ENCODE measurements at regions not wholly inside any gene's neighbourhood (a gene's known extent, or its start where the extent isn't known, plus 50 kb on each side); places are given as distances from the start of the nearest gene placed in this dataset.

DNA sequence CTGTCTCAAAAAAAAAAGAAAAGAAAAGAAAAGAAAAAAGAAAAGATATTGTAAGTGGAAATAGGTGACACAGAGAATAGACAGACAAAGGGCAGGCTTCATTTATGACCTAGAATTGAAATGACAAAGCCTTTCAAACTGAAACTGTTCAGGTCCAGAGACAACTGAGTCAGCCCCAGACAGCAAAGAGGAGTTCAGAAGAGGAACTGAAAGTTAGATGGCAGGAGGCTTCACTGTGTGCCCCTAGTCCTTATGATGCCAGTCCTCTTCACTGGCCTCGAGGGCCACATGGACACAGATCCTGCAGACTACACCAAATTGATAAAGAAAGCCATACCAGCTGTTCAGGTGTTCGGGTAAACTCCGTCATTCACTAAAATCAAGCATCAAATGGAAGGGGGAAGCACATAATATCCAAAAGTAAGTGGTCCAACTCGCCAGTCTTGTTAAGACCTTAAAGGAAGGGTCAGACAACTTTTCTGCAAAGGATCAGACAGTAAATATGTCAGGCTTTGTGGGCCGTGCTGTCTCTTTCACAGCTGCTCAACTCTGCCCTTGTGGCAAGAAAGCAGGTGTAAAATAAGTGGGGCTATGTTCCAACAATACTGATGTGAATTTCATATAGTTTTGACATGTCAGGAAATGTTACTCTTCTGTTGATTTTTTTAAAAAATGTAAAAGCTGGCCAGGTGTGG, 231.9 kb upstream of the MGAT5 start:
- WGBS (ENCODE audit: insufficient coverage, insufficient replicate concordance, low lambda C conversion rate, missing lambda C conversion rate): 19% methylated on average over 5 of the region's 5 CpGs
- Histone ChIP-seq H3K36me3 (ENCODE audit: control insufficient read depth in 2 of 2, insufficient read depth in 2 of 2, low read length in 1 of 2) (no peaks in the 10 kb centered on the region), H3K9me3 (replicated peaks; ENCODE audit: control insufficient read depth, insufficient read depth, low read length) (no peaks in the 10 kb centered on the region), H2AFZ (ENCODE audit: control insufficient read depth, low read depth, low read length) (no peak overlapping the region; the same call in none of the 2 replicates), H3K27ac (ENCODE audit: control insufficient read depth, insufficient read depth) (no peak overlapping the region), H3K4me2 (ENCODE audit: control insufficient read depth, insufficient read depth) (peak overlapping the region; percentile 77), H4K20me1 (ENCODE audit: control insufficient read depth, insufficient read depth) (no peaks in the 10 kb centered on the region), H3K4me1 (ENCODE audit: control insufficient read depth, insufficient read depth, low read length) (peaks cover 25% of the 10 kb centered on the region), H3K79me2 (ENCODE audit: control insufficient read depth, insufficient read depth, low read length) (no peaks in the 10 kb centered on the region), H3K27me3 (replicated peaks in 1 of 2; ENCODE audit: control insufficient read depth in 2 of 2, insufficient read depth in 2 of 2, low read length in 1 of 2) (no peaks in the 10 kb centered on the region), H3K9ac (ENCODE audit: control insufficient read depth, insufficient read depth, low read length) (no peak overlapping the region), H3K4me3 (no peak overlapping the region)
- RAD21 ChIA-PET (ENCODE audit: unreplicated experiment): interaction anchor here (1.1 kb wide), 1 partner anchor 107 kb away, joined by 3 read pairs; no protein-coding TSS in a partner anchor
- POLR2A ChIA-PET: no interaction called here
- FAIRE-seq (peak; percentile 52), ATAC-seq (peak; percentile 98), DNase-seq (ENCODE audit: low read depth, low spot score) (peak; percentile 78)
- CTCF ChIA-PET: no interaction called here
- intact Hi-C loops (cut with micrococcal nuclease; ENCODE audit: unreplicated experiment) (loop anchor here (5.0 kb wide), 3 partner anchors 70 to 180 kb away; no protein-coding TSS in a partner anchor), in situ Hi-C loops (cut with MboI) (no loop called here)
- BruUV-seq (replicated peaks): no TSS peak
- SMC1A ChIA-PET (ENCODE audit: uncharacterized antibody, unreplicated experiment): interaction anchor here (1.1 to 1.3 kb wide), 2 partner anchors 36 to 64 kb away, joined by 3 to 4 read pairs; no protein-coding TSS in a partner anchor
- TF ChIP-seq FOXM1 (IDR thresholded peaks at IDR 0.05; ENCODE audit: low read depth, low read length): no peak
- TF ChIP-seq SMAD1 (IDR thresholded peaks at IDR 0.05; ENCODE audit: low read depth, partially characterized antibody): no peak
- peak; percentile 96 for TF ChIP-seq SPI1 (IDR thresholded peaks at IDR 0.05; ENCODE audit: borderline replicate concordance, insufficient read depth, low read depth, low read length)
- TF ChIP-seq IRF4 (IDR thresholded peaks at IDR 0.05; ENCODE audit: low read depth, low read length): peak; percentile 93
- TF ChIP-seq SIX5 (IDR thresholded peaks at IDR 0.05; ENCODE audit: low read depth, low read length, severe bottlenecking): no peak
- peak; percentile 74; the same call in 1 of the 2 replicates for TF ChIP-seq BCL11A (IDR thresholded peaks at IDR 0.05; ENCODE audit: low read depth, low read length)
- peak; percentile 68 for TF ChIP-seq JUNB (IDR thresholded peaks at IDR 0.05)
- TF ChIP-seq, protein P1, sequence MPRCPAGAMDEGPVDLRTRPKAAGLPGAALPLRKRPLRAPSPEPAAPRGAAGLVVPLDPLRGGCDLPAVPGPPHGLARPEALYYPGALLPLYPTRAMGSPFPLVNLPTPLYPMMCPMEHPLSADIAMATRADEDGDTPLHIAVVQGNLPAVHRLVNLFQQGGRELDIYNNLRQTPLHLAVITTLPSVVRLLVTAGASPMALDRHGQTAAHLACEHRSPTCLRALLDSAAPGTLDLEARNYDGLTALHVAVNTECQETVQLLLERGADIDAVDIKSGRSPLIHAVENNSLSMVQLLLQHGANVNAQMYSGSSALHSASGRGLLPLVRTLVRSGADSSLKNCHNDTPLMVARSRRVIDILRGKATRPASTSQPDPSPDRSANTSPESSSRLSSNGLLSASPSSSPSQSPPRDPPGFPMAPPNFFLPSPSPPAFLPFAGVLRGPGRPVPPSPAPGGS (IDR thresholded peaks at IDR 0.05; ENCODE audit: borderline replicate concordance, insufficient read depth, low read depth, low read length, poor library complexity, severe bottlenecking): no peak
- 0 out of 2 replicates have a peak, but pooled peaks have one; percentile 22 for TF ChIP-seq NBN (IDR thresholded peaks at IDR 0.05)
- TF ChIP-seq SRF (IDR thresholded peaks at IDR 0.05; ENCODE audit: low read depth in 2 of 2, low read length in 2 of 2): 0 out of 4 replicates have a peak, but pooled peaks of 1 of the 2 experiments have one; percentile 12
- peak; percentile 56 for TF ChIP-seq EED (IDR thresholded peaks at IDR 0.05; ENCODE audit: low read depth)
- TF ChIP-seq, protein P2, sequence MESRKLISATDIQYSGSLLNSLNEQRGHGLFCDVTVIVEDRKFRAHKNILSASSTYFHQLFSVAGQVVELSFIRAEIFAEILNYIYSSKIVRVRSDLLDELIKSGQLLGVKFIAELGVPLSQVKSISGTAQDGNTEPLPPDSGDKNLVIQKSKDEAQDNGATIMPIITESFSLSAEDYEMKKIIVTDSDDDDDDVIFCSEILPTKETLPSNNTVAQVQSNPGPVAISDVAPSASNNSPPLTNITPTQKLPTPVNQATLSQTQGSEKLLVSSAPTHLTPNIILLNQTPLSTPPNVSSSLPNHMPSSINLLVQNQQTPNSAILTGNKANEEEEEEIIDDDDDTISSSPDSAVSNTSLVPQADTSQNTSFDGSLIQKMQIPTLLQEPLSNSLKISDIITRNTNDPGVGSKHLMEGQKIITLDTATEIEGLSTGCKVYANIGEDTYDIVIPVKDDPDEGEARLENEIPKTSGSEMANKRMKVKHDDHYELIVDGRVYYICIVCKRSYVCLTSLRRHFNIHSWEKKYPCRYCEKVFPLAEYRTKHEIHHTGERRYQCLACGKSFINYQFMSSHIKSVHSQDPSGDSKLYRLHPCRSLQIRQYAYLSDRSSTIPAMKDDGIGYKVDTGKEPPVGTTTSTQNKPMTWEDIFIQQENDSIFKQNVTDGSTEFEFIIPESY (IDR thresholded peaks at IDR 0.05): no peak
- TF ChIP-seq ATF7 (IDR thresholded peaks at IDR 0.05; ENCODE audit: low read depth): 0 out of 2 replicates have a peak, but pooled peaks have one; percentile 33
- TF ChIP-seq, protein P3, sequence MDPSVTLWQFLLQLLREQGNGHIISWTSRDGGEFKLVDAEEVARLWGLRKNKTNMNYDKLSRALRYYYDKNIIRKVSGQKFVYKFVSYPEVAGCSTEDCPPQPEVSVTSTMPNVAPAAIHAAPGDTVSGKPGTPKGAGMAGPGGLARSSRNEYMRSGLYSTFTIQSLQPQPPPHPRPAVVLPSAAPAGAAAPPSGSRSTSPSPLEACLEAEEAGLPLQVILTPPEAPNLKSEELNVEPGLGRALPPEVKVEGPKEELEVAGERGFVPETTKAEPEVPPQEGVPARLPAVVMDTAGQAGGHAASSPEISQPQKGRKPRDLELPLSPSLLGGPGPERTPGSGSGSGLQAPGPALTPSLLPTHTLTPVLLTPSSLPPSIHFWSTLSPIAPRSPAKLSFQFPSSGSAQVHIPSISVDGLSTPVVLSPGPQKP (IDR thresholded peaks at IDR 0.05; ENCODE audit: low read depth, low read length): no peak
- peak; percentile 37; the same call in 1 of the 2 replicates for TF ChIP-seq MTA2 (IDR thresholded peaks at IDR 0.05; ENCODE audit: low read depth)
- no peak for TF ChIP-seq ASH2L (IDR thresholded peaks at IDR 0.05; ENCODE audit: borderline replicate concordance, low read depth)
- peak in 1 of 2 experiments; percentile 68; a peak in 1 of 4 replicates for TF ChIP-seq EP300 (IDR thresholded peaks at IDR 0.05; ENCODE audit: borderline replicate concordance in 1 of 2, control insufficient read depth in 1 of 2, low read depth in 2 of 2, low read length in 2 of 2)
- 0 out of 2 replicates have a peak, but pooled peaks have one; percentile 30 for TF ChIP-seq ZNF24 (IDR thresholded peaks at IDR 0.05)
- TF ChIP-seq ETV6 (conservative IDR thresholded peaks at IDR 0.05 in 1 of 2, IDR thresholded peaks at IDR 0.05 in 1 of 2; ENCODE audit: borderline replicate concordance in 1 of 2, low read depth in 1 of 2): peak in 1 of 2 experiments; percentile 70; a peak in 2 of 4 replicates

Measured in GM12878 (cell line).